ENCODE measurements at regions not wholly inside any gene's neighbourhood (a gene's known extent, or its start where the extent isn't known, plus 50 kb on each side); places are given as distances from the start of the nearest gene placed in this dataset.

GRCh38 chr1:30188329-30188728 lies 535.1 kb downstream of the MATN1 start:
- DNase-seq, result no peak
- peaks cover 0 to 4% of the 10 kb centered on the region in 2 donors for H3K4me1 ChIP-seq
- H3K27me3 ChIP-seq, result no peaks in the 10 kb centered on the region
- no peak overlapping the region for H3K27ac ChIP-seq
- TF ChIP-seq, protein P1, sequence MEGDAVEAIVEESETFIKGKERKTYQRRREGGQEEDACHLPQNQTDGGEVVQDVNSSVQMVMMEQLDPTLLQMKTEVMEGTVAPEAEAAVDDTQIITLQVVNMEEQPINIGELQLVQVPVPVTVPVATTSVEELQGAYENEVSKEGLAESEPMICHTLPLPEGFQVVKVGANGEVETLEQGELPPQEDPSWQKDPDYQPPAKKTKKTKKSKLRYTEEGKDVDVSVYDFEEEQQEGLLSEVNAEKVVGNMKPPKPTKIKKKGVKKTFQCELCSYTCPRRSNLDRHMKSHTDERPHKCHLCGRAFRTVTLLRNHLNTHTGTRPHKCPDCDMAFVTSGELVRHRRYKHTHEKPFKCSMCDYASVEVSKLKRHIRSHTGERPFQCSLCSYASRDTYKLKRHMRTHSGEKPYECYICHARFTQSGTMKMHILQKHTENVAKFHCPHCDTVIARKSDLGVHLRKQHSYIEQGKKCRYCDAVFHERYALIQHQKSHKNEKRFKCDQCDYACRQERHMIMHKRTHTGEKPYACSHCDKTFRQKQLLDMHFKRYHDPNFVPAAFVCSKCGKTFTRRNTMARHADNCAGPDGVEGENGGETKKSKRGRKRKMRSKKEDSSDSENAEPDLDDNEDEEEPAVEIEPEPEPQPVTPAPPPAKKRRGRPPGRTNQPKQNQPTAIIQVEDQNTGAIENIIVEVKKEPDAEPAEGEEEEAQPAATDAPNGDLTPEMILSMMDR (IDR thresholded peaks at IDR 0.05), result no peak
- no peak for TF ChIP-seq POLR2A (IDR thresholded peaks at IDR 0.05)
- no peaks in the 10 kb centered on the region for H3K36me3 ChIP-seq
- no peaks in the 10 kb centered on the region for H3K9me3 ChIP-seq
- H3K4me3 ChIP-seq (replicated peaks in 1 of 3), result no peak overlapping the region
- intact Hi-C loops (cut with DNase I), result no loop called here
- 66 to 73% methylated on average over 6 of the region's 6 CpGs for WGBS, 2 donors

GRCh38 chr1:30187413-30188023 lies 535.9 kb downstream of the MATN1 start:
- Histone ChIP-seq H3K36me3 (no peaks in the 10 kb centered on the region), H3K27ac (no peak overlapping the region), H3K4me3 (replicated peaks in 1 of 3) (no peak overlapping the region), H3K4me1 (peaks cover 0 to 4% of the 10 kb centered on the region in 2 donors), H3K9me3 (no peaks in the 10 kb centered on the region), H3K27me3 (no peaks in the 10 kb centered on the region)
- intact Hi-C loops (cut with DNase I), result no loop called here
- DNase-seq, result no peak
- 94 to 97% methylated on average over 4 of the region's 4 CpGs for WGBS, 2 donors
- no peak for TF ChIP-seq POLR2A (IDR thresholded peaks at IDR 0.05)
- TF ChIP-seq, protein P1 (IDR thresholded peaks at IDR 0.05), result no peak

GRCh38 chr1:30186586-30186985 lies 536.8 kb downstream of the MATN1 start:
- no peaks in the 10 kb centered on the region for H3K27me3 ChIP-seq
- intact Hi-C loops (cut with DNase I), result no loop called here
- no peaks in the 10 kb centered on the region for H3K9me3 ChIP-seq
- H3K4me1 ChIP-seq, result peaks cover 0 to 4% of the 10 kb centered on the region in 2 donors
- H3K27ac ChIP-seq, result no peak overlapping the region
- H3K4me3 ChIP-seq (replicated peaks in 1 of 3), result no peak overlapping the region
- H3K36me3 ChIP-seq, result no peaks in the 10 kb centered on the region
- no peak for TF ChIP-seq POLR2A (IDR thresholded peaks at IDR 0.05)
- TF ChIP-seq, protein P1 (IDR thresholded peaks at IDR 0.05), result no peak
- WGBS, 2 donors, result 42 to 62% methylated on average over 4 of the region's 4 CpGs
- no peak for DNase-seq

GRCh38 chr1:30185809-30186208 lies 537.6 kb downstream of the MATN1 start:
- intact Hi-C loops (cut with DNase I), result no loop called here
- no peak for TF ChIP-seq POLR2A (IDR thresholded peaks at IDR 0.05)
- TF ChIP-seq, protein P1 (IDR thresholded peaks at IDR 0.05), result no peak
- Histone ChIP-seq H3K27ac (no peak overlapping the region), H3K36me3 (no peaks in the 10 kb centered on the region), H3K9me3 (no peaks in the 10 kb centered on the region), H3K4me3 (replicated peaks in 1 of 3) (no peak overlapping the region), H3K27me3 (no peaks in the 10 kb centered on the region), H3K4me1 (peaks cover 0 to 4% of the 10 kb centered on the region in 2 donors)
- DNase-seq, result no peak
- 31 to 42% methylated on average over 6 of the region's 6 CpGs for WGBS, 2 donors

DNA sequence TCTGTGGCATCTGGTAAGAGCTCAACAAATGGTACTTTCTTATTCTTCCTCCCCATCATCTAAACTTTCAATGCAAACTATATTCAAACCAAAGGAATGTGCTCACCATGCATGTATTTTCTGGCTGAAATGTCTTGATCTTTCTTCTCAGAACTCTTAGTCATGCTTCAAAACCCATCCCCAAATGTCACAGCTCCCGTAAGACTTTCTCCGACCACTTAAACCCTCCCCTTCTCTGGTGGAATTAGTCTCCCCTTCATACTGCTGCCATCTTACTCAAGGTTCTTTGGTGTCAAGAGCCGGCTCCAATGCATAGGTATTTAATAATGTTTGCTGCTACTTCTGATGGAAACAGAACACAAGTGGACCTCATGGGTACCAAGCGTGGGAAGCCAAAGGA lies 538.1 kb downstream of the MATN1 start:
- 89 to 93% methylated on average over 4 of the region's 4 CpGs for WGBS, 2 donors
- H3K4me1 ChIP-seq, result no peaks in the 10 kb centered on the region
- H3K9me3 ChIP-seq, result no peaks in the 10 kb centered on the region
- no peaks in the 10 kb centered on the region for H3K27me3 ChIP-seq
- H3K36me3 ChIP-seq, result no peaks in the 10 kb centered on the region
- no peak overlapping the region for H3K4me3 ChIP-seq (replicated peaks in 1 of 3)
- intact Hi-C loops (cut with DNase I), result no loop called here
- no peak for DNase-seq
- TF ChIP-seq POLR2A (IDR thresholded peaks at IDR 0.05), result no peak
- TF ChIP-seq, protein P1 (IDR thresholded peaks at IDR 0.05), result no peak
- no peak overlapping the region for H3K27ac ChIP-seq

Data from thyroid gland (tissue), 4 donors.